HG02798 (cell line): ENCODE measurements at regions not wholly inside any gene's neighbourhood (a gene's known extent, or its start where the extent isn't known, plus 50 kb on each side); places are given as distances from the start of the nearest gene placed in this dataset.
A peak's percentile ranks its signal among the peaks of the same experiment; 100 is the strongest.

Source experiments
- ATAC-seq: cut with Tn5 transposase; IDR thresholded peaks from one replicate; pipeline ENCODE4 v1.9.1; 2021; ENCODE audit warnings: mild to moderate bottlenecking; ENCODE audit not compliant: unreplicated experiment, poor library complexity

GRCh38 chr18:5091741-5092140 lies 105.3 kb downstream of the AKAIN1 start:
- no peak for ATAC-seq

- ATAC-seq, result no peak
Observed at GRCh38 chr18:5075297-5075696, 121.8 kb downstream of the AKAIN1 start.

GRCh38 chr18:5073026-5073944 lies 123.8 kb downstream of the AKAIN1 start:
- peak; percentile 73 for ATAC-seq

- no peak for ATAC-seq
Observed at GRCh38 chr18:5068851-5069250, 128.2 kb downstream of the AKAIN1 start.

- ATAC-seq, result peak; percentile 53
Observed at GRCh38 chr18:5066380-5066977, 130.6 kb downstream of the AKAIN1 start.

GRCh38 chr18:5065615-5066014 lies 131.4 kb downstream of the AKAIN1 start:
- no peak for ATAC-seq

- no peak for ATAC-seq
Observed at GRCh38 chr18:5064841-5065370, 132.2 kb downstream of the AKAIN1 start.

- no peak for ATAC-seq
Observed at GRCh38 chr18:5061785-5062184, 135.3 kb downstream of the AKAIN1 start.

- ATAC-seq, result no peak
Observed at GRCh38 chr18:5060543-5060942, 136.5 kb downstream of the AKAIN1 start.

- ATAC-seq, result no peak
Observed at GRCh38 chr18:5059696-5060032, 137.4 kb downstream of the AKAIN1 start.

GRCh38 chr18:5058768-5059695 lies 138.0 kb downstream of the AKAIN1 start:
- peak; percentile 46 for ATAC-seq

- ATAC-seq, result peak; percentile 76
Observed at GRCh38 chr18:5057386-5058348, 139.4 kb downstream of the AKAIN1 start.

GRCh38 chr18:5052491-5052890 lies 144.6 kb downstream of the AKAIN1 start:
- no peak for ATAC-seq

GRCh38 chr18:5051207-5051606 lies 145.8 kb downstream of the AKAIN1 start:
- no peak for ATAC-seq

GRCh38 chr18:5049124-5049523 lies 147.9 kb downstream of the AKAIN1 start:
- ATAC-seq, result no peak

- no peak for ATAC-seq
Observed at GRCh38 chr18:5040476-5040875, 156.6 kb downstream of the AKAIN1 start.

GRCh38 chr18:5036523-5036922 lies 160.5 kb downstream of the AKAIN1 start:
- no peak for ATAC-seq

- no peak for ATAC-seq
Observed at GRCh38 chr18:5031216-5031615, 165.8 kb downstream of the AKAIN1 start.

GRCh38 chr18:5030636-5031035 lies 166.4 kb downstream of the AKAIN1 start:
- no peak for ATAC-seq
